HepG2 (cell line): ENCODE measurements at regions not wholly inside any gene's neighbourhood (a gene's known extent, or its start where the extent isn't known, plus 50 kb on each side); places are given as distances from the start of the nearest gene placed in this dataset.

Experiments
- ATAC-seq: fragments of 200-7000 bp; cut with Tn5 transposase; 3 replicates; pipeline ENCODE4 v1.9.1; 2020; ENCODE audit warnings: mild to moderate bottlenecking, moderate library complexity
- BruUV-seq: library from RNA; stranded (reverse); fragments of 400-500 nt; replicated peaks from 2 replicates; lab custom pipeline; 2021; lab: Mats Ljungman, UMichigan
- CTCF ChIA-PET: fragments of 300-600 bp; formaldehyde crosslinking; extraction: SDS; loops from one replicate; lab custom pipeline; 2021; ENCODE audit warnings: low total read pairs, inconsistent platforms, low intra/inter-chr PET ratio; lab: Yijun Ruan, JAX
- POLR2A ChIA-PET: fragments of 350-600 bp; sonication (Branson Sonifier 250); formaldehyde crosslinking; loops from one replicate; lab custom pipeline; 2020; ENCODE audit warnings: antibody characterized with exemption, inconsistent platforms; lab: Yijun Ruan, JAX
- DNase-seq: peaks from one replicate; pipeline ENCODE4 v3.0.0-alpha.2; 2015; ENCODE audit warnings: low spot score
- FAIRE-seq: peaks from 3 replicates; lab custom pipeline; 2011; peaks lifted over from hg19 to GRCh38; lab: Jason Lieb, UNC
- H2AFZ ChIP-seq: one replicate; pipeline ENCODE4 v1.6.1; 2011; ENCODE audit warnings: low read length, inconsistent platforms
- H3K27ac ChIP-seq: fragments of 300-600 bp; 3 replicates; pipeline ENCODE4 v1.8.0; 2011; ENCODE audit warnings: mixed run types, mild to moderate bottlenecking, mixed read lengths, low read length, inconsistent platforms; ENCODE audit not compliant: insufficient read depth; ENCODE audit errors: extremely low read length
- H3K27me3 ChIP-seq, 2 experiments: fragments of 200-600 bp in 1 of 2; 2 replicates in 1 of 2; 3 replicates in 1 of 2; pipeline versions ENCODE4 v1.6.0 to v1.8.0; 2011; ENCODE audit warnings: low read length in 2 of 2, mild to moderate bottlenecking in 2 of 2, moderate library complexity in 2 of 2, inconsistent platforms in 1 of 2; ENCODE audit not compliant: insufficient read depth in 2 of 2, control insufficient read depth in 1 of 2
- H3K36me3 ChIP-seq, 2 experiments: fragments of 200-600 bp in 1 of 2; replicated peaks in 1 of 2; 2 replicates in 1 of 2; 3 replicates in 1 of 2; pipeline versions ENCODE4 v1.5.1 to v1.8.0; 2011; ENCODE audit warnings: low read length in 2 of 2, inconsistent platforms in 1 of 2; ENCODE audit not compliant: insufficient read depth in 2 of 2, control insufficient read depth in 1 of 2
- H3K4me1 ChIP-seq: 2 replicates; pipeline ENCODE4 v1.5.1; 2012; ENCODE audit warnings: low read length, inconsistent platforms; ENCODE audit not compliant: insufficient read depth
- H3K4me2 ChIP-seq: 2 replicates; pipeline ENCODE4 v1.6.0; 2011; ENCODE audit warnings: low read depth, low read length, inconsistent platforms
- H3K4me3 ChIP-seq, 3 experiments: fragments of 200-600 bp in 1 of 3; sonication (generic), shearing (Covaris generic) in 1 of 3; replicated peaks in 1 of 3; 2 replicates each; pipeline ENCODE4 v1.5.1; 2011 to 2016; ENCODE audit warnings: low read length in 3 of 3, inconsistent platforms in 2 of 3, low read depth in 2 of 3, mild to moderate bottlenecking in 2 of 3, control low read depth in 1 of 3, mixed read lengths in 1 of 3; ENCODE audit not compliant: insufficient read depth in 1 of 3
- H3K79me2 ChIP-seq: one replicate; pipeline ENCODE4 v1.6.1; 2011; ENCODE audit warnings: low read length, inconsistent platforms; ENCODE audit not compliant: insufficient read depth
- H3K9ac ChIP-seq: 2 replicates; pipeline ENCODE4 v1.6.0; 2011; ENCODE audit warnings: mild to moderate bottlenecking, low read depth, low read length, inconsistent platforms; ENCODE audit not compliant: insufficient read depth
- H3K9me3 ChIP-seq: 2 replicates; pipeline ENCODE4 v1.5.1; 2012; ENCODE audit warnings: mild to moderate bottlenecking, low read length
- H4K20me1 ChIP-seq: 2 replicates; pipeline ENCODE4 v1.6.0; 2011; ENCODE audit warnings: inconsistent platforms, mild to moderate bottlenecking, low read length, moderate library complexity; ENCODE audit not compliant: insufficient read depth
- KLF9 ChIP-seq: IDR thresholded peaks from 2 replicates; pipeline ENCODE4 v1.6.1; 2016; ENCODE audit warnings: low read depth
- NR0B2 ChIP-seq: sonication (generic); formaldehyde crosslinking; IDR thresholded peaks from 2 replicates; pipeline ENCODE4 v1.4.0; 2020; ENCODE audit warnings: mild to moderate bottlenecking, missing genetic modification reagents
- PHF21A ChIP-seq: sonication (generic); formaldehyde crosslinking; IDR thresholded peaks from 2 replicates; pipeline ENCODE4 v1.5.0; 2020; ENCODE audit warnings: mild to moderate bottlenecking, missing genetic modification reagents
- PTBP1 ChIP-seq: fragments of 200-400 bp; formaldehyde crosslinking; IDR thresholded peaks from 2 replicates; pipeline ENCODE4 v1.6.1; 2018; ENCODE audit warnings: low read length, low read depth; ENCODE audit not compliant: poor library complexity, severe bottlenecking
- TEAD2 ChIP-seq: sonication (generic); formaldehyde crosslinking; IDR thresholded peaks from 2 replicates; pipeline ENCODE4 v1.9.0; 2021; ENCODE audit warnings: missing genetic modification reagents
- ZHX1 ChIP-seq: sonication (generic); formaldehyde crosslinking; IDR thresholded peaks from 2 replicates; pipeline ENCODE4 v1.8.1; 2022; ENCODE audit warnings: low read depth, mild to moderate bottlenecking, missing genetic modification reagents
- ZNF180 ChIP-seq: sonication (generic); formaldehyde crosslinking; IDR thresholded peaks from 2 replicates; pipeline ENCODE4 v1.4.0; 2020; ENCODE audit warnings: low read depth, missing genetic modification reagents, borderline replicate concordance
- ZNF276 ChIP-seq: sonication (generic); formaldehyde crosslinking; IDR thresholded peaks from 2 replicates; pipeline ENCODE4 v1.4.0; 2020; ENCODE audit warnings: mild to moderate bottlenecking, low read depth, missing genetic modification reagents
- ZNF30 ChIP-seq: sonication (generic); formaldehyde crosslinking; IDR thresholded peaks from 2 replicates; pipeline ENCODE4 v1.5.0; 2020; ENCODE audit warnings: mild to moderate bottlenecking, missing genetic modification reagents
- ZNF670 ChIP-seq: sonication (generic); formaldehyde crosslinking; IDR thresholded peaks from 2 replicates; pipeline ENCODE4 v1.8.0; 2022; ENCODE audit warnings: mild to moderate bottlenecking, missing genetic modification reagents, borderline replicate concordance
- ZNF772 ChIP-seq: sonication (generic); formaldehyde crosslinking; IDR thresholded peaks from 2 replicates; pipeline ENCODE4 v1.5.0; 2020; ENCODE audit warnings: mild to moderate bottlenecking, missing genetic modification reagents
- WGBS: methylation state at CpG from one replicate; pipeline ENCODE4 v1.1.6; 2017; ENCODE audit warnings: low lambda C conversion rate; 5-methylcytosine and 5-hydroxymethylcytosine counted together
- in situ Hi-C: cut with HindIII; loops from 2 replicates; pipeline ENCODE4 v1.10.0; 2017; ENCODE audit warnings: low pct_unique_long_range_greater_than_20kb; ENCODE audit not compliant: extremely low pct_ligation_motif_present
- intact Hi-C: fragments of 100-400 bp; cut with micrococcal nuclease; formaldehyde crosslinking; loops from one replicate; pipeline ENCODE4 v1.10.0; 2022; ENCODE audit not compliant: unreplicated experiment

GRCh38 chr13:107299717-107300116 lies 731.8 kb upstream of the ARGLU1 start:
- no peaks in the 10 kb centered on the region for H3K79me2 ChIP-seq
- ChIA-PET CTCF (no interaction called here), POLR2A (no interaction called here)
- intact Hi-C loops (no loop called here), in situ Hi-C loops (no loop called here)
- BruUV-seq: no TSS peak
- H3K27ac ChIP-seq: no peak overlapping the region
- H3K4me2 ChIP-seq: no peak overlapping the region
- ATAC-seq (no peak), DNase-seq (no peak), FAIRE-seq (no peak)
- no peaks in the 10 kb centered on the region for H3K27me3 ChIP-seq
- no peak overlapping the region for H3K9ac ChIP-seq
- no peaks in the 10 kb centered on the region for H3K4me1 ChIP-seq
- no peaks in the 10 kb centered on the region for H3K9me3 ChIP-seq
- no peak overlapping the region for H3K4me3 ChIP-seq
- no peaks in the 10 kb centered on the region for H4K20me1 ChIP-seq
- no peak for TF ChIP-seq ZHX1 (CRISPR knock-in tag)
- TF ChIP-seq NR0B2 (CRISPR knock-in tag): no peak
- TF ChIP-seq TEAD2: no peak
- TF ChIP-seq ZNF276 (CRISPR knock-in tag): no peak
- TF ChIP-seq ZNF30 (CRISPR knock-in tag): no peak
- TF ChIP-seq PTBP1: no peak
- TF ChIP-seq PHF21A (CRISPR knock-in tag): no peak
- TF ChIP-seq ZNF670: no peak
- TF ChIP-seq ZNF772 (CRISPR knock-in tag): no peak
- no peak for TF ChIP-seq ZNF180 (CRISPR knock-in tag)
- TF ChIP-seq KLF9 (CRISPR knock-in tag): no peak
- H3K36me3 ChIP-seq: no peaks in the 10 kb centered on the region
- WGBS: under 1% methylated on average over 5 of the region's 5 CpGs
- H2AFZ ChIP-seq: no peak overlapping the region
